Panc1 (cell line): ENCODE measurements at regions not wholly inside any gene's neighbourhood (a gene's known extent, or its start where the extent isn't known, plus 50 kb on each side); places are given as distances from the start of the nearest gene placed in this dataset.

Source experiments
- ATAC-seq: fragments of 200-7000 bp; cut with Tn5 transposase; 2 replicates; pipeline ENCODE4 v1.9.1; 2020; ENCODE audit warnings: mild to moderate bottlenecking, moderate library complexity
- BruUV-seq: library from RNA; stranded (reverse); fragments of 400-500 nt; replicated peaks from 2 replicates; lab custom pipeline; 2021; lab: Mats Ljungman, UMichigan
- CTCF ChIA-PET: fragments of 300-600 bp; sonication (Branson Sonifier 250); formaldehyde crosslinking; loops from one replicate; lab custom pipeline; 2022; ENCODE audit warnings: antibody characterized with exemption; lab: Charles Lee
- POLR2A ChIA-PET: fragments of 300-600 bp; sonication (Branson Sonifier 250); formaldehyde crosslinking; loops from one replicate; lab custom pipeline; 2022; ENCODE audit warnings: antibody characterized with exemption; lab: Charles Lee
- DNase-seq: peaks from one replicate; pipeline ENCODE4 v3.0.0-alpha.2; 2010; ENCODE audit warnings: low read depth, low spot score
- H3K27ac ChIP-seq: 2 replicates; pipeline ENCODE4 v1.5.1; 2011; ENCODE audit warnings: mild to moderate bottlenecking, low read length, inconsistent platforms
- H3K27me3 ChIP-seq: fragments of 200-500 bp; sonication (Bioruptor generic); 2 replicates; pipeline ENCODE4 v1.6.0; 2014; ENCODE audit warnings: low read length, inconsistent platforms; ENCODE audit not compliant: control insufficient read depth, insufficient read depth
- H3K36me3 ChIP-seq: fragments of 200-500 bp; sonication (Bioruptor generic); 2 replicates; pipeline ENCODE4 v1.5.1; 2014; ENCODE audit warnings: inconsistent platforms, mild to moderate bottlenecking, low read length, moderate library complexity; ENCODE audit not compliant: control insufficient read depth, insufficient read depth
- H3K4me1 ChIP-seq: 2 replicates; pipeline ENCODE4 v1.5.1; 2011; ENCODE audit warnings: inconsistent platforms, mild to moderate bottlenecking, low read length, moderate library complexity; ENCODE audit not compliant: control insufficient read depth, insufficient read depth
- H3K4me3 ChIP-seq, 2 experiments: 2 replicates each; pipeline ENCODE4 v1.5.1; 2011 to 2012; ENCODE audit warnings: low read depth in 2 of 2, low read length in 2 of 2, mild to moderate bottlenecking in 2 of 2, inconsistent platforms in 1 of 2, moderate library complexity in 1 of 2
- H3K9me3 ChIP-seq: fragments of 200-500 bp; sonication (Bioruptor generic); 2 replicates; pipeline ENCODE4 v1.5.1; 2014; ENCODE audit warnings: low read depth, mild to moderate bottlenecking, inconsistent platforms, low read length, moderate library complexity; ENCODE audit not compliant: control insufficient read depth, insufficient read depth
- POLR2AphosphoS5 ChIP-seq: IDR thresholded peaks from 2 replicates; pipeline ENCODE4 v1.6.1; 2012; ENCODE audit warnings: mild to moderate bottlenecking, low read depth, low read length, moderate library complexity
- SIN3A ChIP-seq: IDR thresholded peaks from 2 replicates; pipeline ENCODE4 v1.6.1; 2012; ENCODE audit warnings: low read depth, mild to moderate bottlenecking, low read length, moderate library complexity, borderline replicate concordance; ENCODE audit not compliant: insufficient read depth
- TCF7L2 ChIP-seq: IDR thresholded peaks from 2 replicates; pipeline ENCODE4 v1.6.1; 2011; ENCODE audit warnings: mild to moderate bottlenecking, low read depth, low read length, inconsistent platforms
- in situ Hi-C: cut with HindIII; loops from 2 replicates; pipeline ENCODE4 v1.10.0; 2016; ENCODE audit warnings: low sequenced_read_pairs, low pct_unique_long_range_greater_than_20kb
- intact Hi-C: fragments of 100-400 bp; cut with micrococcal nuclease; formaldehyde crosslinking; loops from one replicate; pipeline ENCODE4 v1.10.0; 2022; ENCODE audit not compliant: unreplicated experiment
- TF ChIP-seq, protein P1 (sequence below): fragments of 450-650 bp; IDR thresholded peaks from 2 replicates; pipeline ENCODE4 v1.5.1; 2017; ENCODE audit warnings: mild to moderate bottlenecking
- TF ChIP-seq, protein P2 (sequence below), 2 experiments: IDR thresholded peaks; 2 replicates each; pipeline ENCODE4 v1.6.1; 2011 to 2012; ENCODE audit warnings: low read depth in 2 of 2, control low read depth in 1 of 2, low read length in 1 of 2, mild to moderate bottlenecking in 1 of 2, moderate library complexity in 1 of 2; ENCODE audit not compliant: insufficient read depth in 1 of 2

DNA sequence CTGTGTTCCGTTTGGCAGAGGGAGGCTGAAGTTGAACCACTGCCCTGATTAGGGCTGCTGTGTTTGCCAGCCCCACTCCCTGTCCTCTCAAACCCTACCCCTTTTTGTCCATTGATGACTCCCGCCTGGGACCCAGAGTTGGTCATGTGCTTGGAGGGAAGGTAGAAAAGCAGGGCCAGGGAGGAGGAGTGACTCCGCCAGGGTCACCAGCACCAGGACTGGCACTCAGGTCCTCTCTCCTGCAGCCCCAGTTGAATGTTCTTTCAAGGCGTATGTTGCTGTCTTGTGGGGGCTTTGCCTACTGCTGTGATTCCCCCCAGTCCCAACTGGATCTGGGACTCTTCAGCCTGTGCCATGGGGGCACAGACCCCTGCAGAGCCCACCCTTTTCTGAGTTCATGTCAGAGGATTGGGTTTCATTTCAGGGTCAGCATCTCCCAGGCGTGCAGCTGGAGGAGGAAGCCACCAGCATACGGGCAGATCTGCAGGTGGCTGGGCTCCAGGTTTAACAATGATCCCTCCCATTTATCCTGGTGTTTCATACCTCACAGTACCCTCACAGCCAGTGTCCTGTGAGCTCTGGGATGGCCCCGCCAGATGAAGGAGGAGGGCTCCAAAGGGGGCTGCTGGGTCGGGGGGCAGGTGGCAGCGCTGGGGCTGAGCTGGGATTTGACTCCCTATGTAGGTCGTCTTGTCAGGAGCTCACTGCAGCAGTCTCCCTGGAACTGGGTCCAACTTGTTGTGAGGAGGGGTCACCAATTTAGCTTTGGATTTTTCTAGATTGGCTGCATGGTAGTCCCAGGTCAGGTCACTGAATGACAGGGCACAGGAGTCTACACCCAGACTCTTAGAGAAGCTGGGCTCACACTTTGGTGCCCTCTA is 55.7 kb downstream of the MSX1 start:
- in situ Hi-C loops (no loop called here), intact Hi-C loops (no loop called here)
- Histone ChIP-seq H3K36me3 (no peaks in the 10 kb centered on the region), H3K4me1 (no peaks in the 10 kb centered on the region), H3K27ac (no peak overlapping the region), H3K9me3 (no peaks in the 10 kb centered on the region), H3K27me3 (no peaks in the 10 kb centered on the region), H3K4me3 (no peak overlapping the region)
- DNase-seq, result no peak
- no peak for ATAC-seq
- TF ChIP-seq TCF7L2, result no peak
- TF ChIP-seq, protein P1, sequence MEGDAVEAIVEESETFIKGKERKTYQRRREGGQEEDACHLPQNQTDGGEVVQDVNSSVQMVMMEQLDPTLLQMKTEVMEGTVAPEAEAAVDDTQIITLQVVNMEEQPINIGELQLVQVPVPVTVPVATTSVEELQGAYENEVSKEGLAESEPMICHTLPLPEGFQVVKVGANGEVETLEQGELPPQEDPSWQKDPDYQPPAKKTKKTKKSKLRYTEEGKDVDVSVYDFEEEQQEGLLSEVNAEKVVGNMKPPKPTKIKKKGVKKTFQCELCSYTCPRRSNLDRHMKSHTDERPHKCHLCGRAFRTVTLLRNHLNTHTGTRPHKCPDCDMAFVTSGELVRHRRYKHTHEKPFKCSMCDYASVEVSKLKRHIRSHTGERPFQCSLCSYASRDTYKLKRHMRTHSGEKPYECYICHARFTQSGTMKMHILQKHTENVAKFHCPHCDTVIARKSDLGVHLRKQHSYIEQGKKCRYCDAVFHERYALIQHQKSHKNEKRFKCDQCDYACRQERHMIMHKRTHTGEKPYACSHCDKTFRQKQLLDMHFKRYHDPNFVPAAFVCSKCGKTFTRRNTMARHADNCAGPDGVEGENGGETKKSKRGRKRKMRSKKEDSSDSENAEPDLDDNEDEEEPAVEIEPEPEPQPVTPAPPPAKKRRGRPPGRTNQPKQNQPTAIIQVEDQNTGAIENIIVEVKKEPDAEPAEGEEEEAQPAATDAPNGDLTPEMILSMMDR, result no peak
- POLR2A ChIA-PET, result no interaction called here
- no TSS peak for BruUV-seq
- CTCF ChIA-PET, result no interaction called here

DNA sequence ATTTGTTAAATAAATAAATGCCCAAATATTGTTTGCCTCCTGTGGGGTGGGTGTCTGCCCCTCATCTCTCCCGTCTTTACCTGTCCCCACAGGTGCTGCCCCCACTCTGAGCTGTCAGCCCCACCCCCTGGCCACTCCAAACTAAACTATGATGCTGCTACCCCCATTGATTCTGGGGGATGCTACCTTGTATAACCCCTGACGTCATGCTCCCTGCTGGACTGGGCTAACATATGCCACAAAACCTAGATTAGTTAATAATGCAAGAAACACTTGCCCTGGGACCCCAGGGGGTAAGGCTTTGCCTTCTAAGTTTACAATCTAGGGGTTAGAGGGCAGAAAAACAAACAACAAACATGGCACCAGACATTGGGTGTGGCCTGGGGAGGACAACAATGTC is 58.6 kb downstream of the MSX1 start:
- intact Hi-C loops, result no loop called here
- no peaks in the 10 kb centered on the region for H3K36me3 ChIP-seq
- ChIA-PET CTCF (no interaction called here), POLR2A (no interaction called here)
- in situ Hi-C loops, result no loop called here
- ATAC-seq, result no peak
- DNase-seq, result no peak
- TF ChIP-seq TCF7L2, result no peak
- TF ChIP-seq, protein P1, result no peak
- no peak for TF ChIP-seq POLR2AphosphoS5
- TF ChIP-seq, protein P2, sequence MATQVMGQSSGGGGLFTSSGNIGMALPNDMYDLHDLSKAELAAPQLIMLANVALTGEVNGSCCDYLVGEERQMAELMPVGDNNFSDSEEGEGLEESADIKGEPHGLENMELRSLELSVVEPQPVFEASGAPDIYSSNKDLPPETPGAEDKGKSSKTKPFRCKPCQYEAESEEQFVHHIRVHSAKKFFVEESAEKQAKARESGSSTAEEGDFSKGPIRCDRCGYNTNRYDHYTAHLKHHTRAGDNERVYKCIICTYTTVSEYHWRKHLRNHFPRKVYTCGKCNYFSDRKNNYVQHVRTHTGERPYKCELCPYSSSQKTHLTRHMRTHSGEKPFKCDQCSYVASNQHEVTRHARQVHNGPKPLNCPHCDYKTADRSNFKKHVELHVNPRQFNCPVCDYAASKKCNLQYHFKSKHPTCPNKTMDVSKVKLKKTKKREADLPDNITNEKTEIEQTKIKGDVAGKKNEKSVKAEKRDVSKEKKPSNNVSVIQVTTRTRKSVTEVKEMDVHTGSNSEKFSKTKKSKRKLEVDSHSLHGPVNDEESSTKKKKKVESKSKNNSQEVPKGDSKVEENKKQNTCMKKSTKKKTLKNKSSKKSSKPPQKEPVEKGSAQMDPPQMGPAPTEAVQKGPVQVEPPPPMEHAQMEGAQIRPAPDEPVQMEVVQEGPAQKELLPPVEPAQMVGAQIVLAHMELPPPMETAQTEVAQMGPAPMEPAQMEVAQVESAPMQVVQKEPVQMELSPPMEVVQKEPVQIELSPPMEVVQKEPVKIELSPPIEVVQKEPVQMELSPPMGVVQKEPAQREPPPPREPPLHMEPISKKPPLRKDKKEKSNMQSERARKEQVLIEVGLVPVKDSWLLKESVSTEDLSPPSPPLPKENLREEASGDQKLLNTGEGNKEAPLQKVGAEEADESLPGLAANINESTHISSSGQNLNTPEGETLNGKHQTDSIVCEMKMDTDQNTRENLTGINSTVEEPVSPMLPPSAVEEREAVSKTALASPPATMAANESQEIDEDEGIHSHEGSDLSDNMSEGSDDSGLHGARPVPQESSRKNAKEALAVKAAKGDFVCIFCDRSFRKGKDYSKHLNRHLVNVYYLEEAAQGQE (IDR thresholded peaks at IDR 0.05; ENCODE audit: insufficient read depth in 1 of 2, low read depth in 2 of 2, low read length in 1 of 2), result no peak
- no peak for TF ChIP-seq SIN3A
- H3K27me3 ChIP-seq, result no peaks in the 10 kb centered on the region
- no peaks in the 10 kb centered on the region for H3K4me1 ChIP-seq
- no TSS peak for BruUV-seq
- no peaks in the 10 kb centered on the region for H3K9me3 ChIP-seq
- no peak overlapping the region for H3K27ac ChIP-seq
- H3K4me3 ChIP-seq, result no peak overlapping the region
